PFSK-1 (cell line): ENCODE measurements at regions not wholly inside any gene's neighbourhood (a gene's known extent, or its start where the extent isn't known, plus 50 kb on each side); places are given as distances from the start of the nearest gene placed in this dataset.

ENCODE experiments used
- POLR2AphosphoS5 ChIP-seq: IDR thresholded peaks from 2 replicates; pipeline ENCODE4 v1.6.1; 2012; ENCODE audit warnings: low read depth, mild to moderate bottlenecking, control low read depth, low read length, moderate library complexity
- REST ChIP-seq, 2 experiments: IDR thresholded peaks; 2 replicates each; pipeline versions ENCODE4 v1.6.1 to v1.8.0; 2011 to 2012; ENCODE audit warnings: low read depth in 2 of 2, low read length in 2 of 2, control low read depth in 1 of 2, inconsistent platforms in 1 of 2, mild to moderate bottlenecking in 1 of 2, moderate library complexity in 1 of 2; ENCODE audit not compliant: insufficient read depth in 1 of 2
- TAF1 ChIP-seq: IDR thresholded peaks from 2 replicates; pipeline ENCODE4 v1.6.1; 2012; ENCODE audit warnings: low read length, control low read depth, borderline replicate concordance; ENCODE audit not compliant: insufficient read depth

- TF ChIP-seq REST (IDR thresholded peaks at IDR 0.05; ENCODE audit: insufficient read depth in 1 of 2, low read depth in 2 of 2, low read length in 2 of 2) = no peak
- no peak for TF ChIP-seq POLR2AphosphoS5
- TF ChIP-seq TAF1 = no peak
Measured at GRCh38 chr13:105611424-105611823, 924.0 kb downstream of the EFNB2 start.
